ENCODE measurements at regions not wholly inside any gene's neighbourhood (a gene's known extent, or its start where the extent isn't known, plus 50 kb on each side); places are given as distances from the start of the nearest gene placed in this dataset.

GRCh38 chr15:98142572-98142971, 182.1 kb downstream of the ARRDC4 start:
- no peaks in the 10 kb centered on the region for H3K36me3 ChIP-seq
- TF ChIP-seq, protein P1, sequence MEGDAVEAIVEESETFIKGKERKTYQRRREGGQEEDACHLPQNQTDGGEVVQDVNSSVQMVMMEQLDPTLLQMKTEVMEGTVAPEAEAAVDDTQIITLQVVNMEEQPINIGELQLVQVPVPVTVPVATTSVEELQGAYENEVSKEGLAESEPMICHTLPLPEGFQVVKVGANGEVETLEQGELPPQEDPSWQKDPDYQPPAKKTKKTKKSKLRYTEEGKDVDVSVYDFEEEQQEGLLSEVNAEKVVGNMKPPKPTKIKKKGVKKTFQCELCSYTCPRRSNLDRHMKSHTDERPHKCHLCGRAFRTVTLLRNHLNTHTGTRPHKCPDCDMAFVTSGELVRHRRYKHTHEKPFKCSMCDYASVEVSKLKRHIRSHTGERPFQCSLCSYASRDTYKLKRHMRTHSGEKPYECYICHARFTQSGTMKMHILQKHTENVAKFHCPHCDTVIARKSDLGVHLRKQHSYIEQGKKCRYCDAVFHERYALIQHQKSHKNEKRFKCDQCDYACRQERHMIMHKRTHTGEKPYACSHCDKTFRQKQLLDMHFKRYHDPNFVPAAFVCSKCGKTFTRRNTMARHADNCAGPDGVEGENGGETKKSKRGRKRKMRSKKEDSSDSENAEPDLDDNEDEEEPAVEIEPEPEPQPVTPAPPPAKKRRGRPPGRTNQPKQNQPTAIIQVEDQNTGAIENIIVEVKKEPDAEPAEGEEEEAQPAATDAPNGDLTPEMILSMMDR (IDR thresholded peaks at IDR 0.05) = no peak
- no peak overlapping the region for H3K4me3 ChIP-seq
- no peaks in the 10 kb centered on the region for H3K9me3 ChIP-seq
- DNase-seq (no peak), ATAC-seq (no peak)
- H3K27me3 ChIP-seq = no peaks in the 10 kb centered on the region
- intact Hi-C loops (cut with DNase I) = no loop called here
- no peaks in the 10 kb centered on the region for H3K4me1 ChIP-seq
- H3K27ac ChIP-seq = no peak overlapping the region

- Histone ChIP-seq H3K27me3 (no peaks in the 10 kb centered on the region), H3K36me3 (no peaks in the 10 kb centered on the region), H3K27ac (no peak overlapping the region), H3K4me3 (no peak overlapping the region), H3K9me3 (no peaks in the 10 kb centered on the region), H3K4me1 (no peaks in the 10 kb centered on the region)
- DNase-seq (no peak), ATAC-seq (no peak)
- intact Hi-C loops (cut with DNase I) = no loop called here
- TF ChIP-seq, protein P1 (IDR thresholded peaks at IDR 0.05) = no peak
These were observed 182.6 kb downstream of the ARRDC4 start for GRCh38 chr15:98143116-98143515.

- ATAC-seq = no peak
- Histone ChIP-seq H3K27me3 (no peaks in the 10 kb centered on the region), H3K27ac (no peak overlapping the region), H3K9me3 (no peaks in the 10 kb centered on the region), H3K4me1 (no peaks in the 10 kb centered on the region), H3K4me3 (no peak overlapping the region), H3K36me3 (no peaks in the 10 kb centered on the region)
- DNase-seq = no peak
- intact Hi-C loops (cut with DNase I) = no loop called here
- TF ChIP-seq, protein P1 (IDR thresholded peaks at IDR 0.05) = no peak
These were observed 183.9 kb downstream of the ARRDC4 start for GRCh38 chr15:98144388-98144787.

DNA sequence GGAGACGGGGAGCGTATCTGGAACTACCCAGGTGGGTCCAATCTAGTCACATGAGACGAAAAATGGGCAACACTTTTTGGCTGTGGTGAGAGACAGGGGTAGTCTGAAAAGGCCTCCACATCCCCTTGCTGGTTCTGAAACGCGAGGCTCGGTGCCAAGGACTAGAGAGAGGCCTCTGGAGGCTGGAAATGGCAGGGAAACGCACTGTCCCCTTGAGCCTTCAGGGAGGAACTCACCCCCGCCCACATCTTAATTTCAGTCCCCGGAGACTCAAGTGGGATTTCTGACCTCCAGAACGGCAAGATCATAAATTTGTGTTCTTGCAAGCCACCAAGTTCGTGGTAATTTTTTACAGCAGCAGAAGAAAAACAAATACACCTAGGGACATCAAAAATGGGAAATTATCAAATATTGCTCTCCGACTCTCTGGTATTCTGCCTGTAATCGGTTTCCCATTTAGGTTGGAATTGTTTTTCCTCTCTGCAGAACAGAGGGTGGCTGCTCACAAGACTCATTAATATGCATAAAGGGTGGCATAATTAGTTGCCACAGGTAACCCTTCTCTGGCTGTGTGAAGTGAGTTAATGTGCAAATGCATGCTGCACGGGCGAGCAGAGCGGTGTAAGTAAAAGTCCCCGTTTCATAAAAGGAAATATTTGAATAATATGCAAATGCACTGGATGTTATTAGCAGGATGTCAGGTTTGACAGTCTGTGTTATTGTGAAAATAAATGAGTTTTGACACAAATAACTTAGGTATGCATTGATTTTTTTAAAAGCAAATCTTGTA, 185.7 kb downstream of the ARRDC4 start:
- Histone ChIP-seq H3K36me3 (no peaks in the 10 kb centered on the region), H3K27ac (no peak overlapping the region), H3K4me1 (no peaks in the 10 kb centered on the region), H3K27me3 (no peaks in the 10 kb centered on the region), H3K4me3 (no peak overlapping the region), H3K9me3 (no peaks in the 10 kb centered on the region)
- intact Hi-C loops (cut with DNase I) = no loop called here
- TF ChIP-seq, protein P1 (IDR thresholded peaks at IDR 0.05) = no peak
- ATAC-seq = no peak
- DNase-seq = no peak

DNA sequence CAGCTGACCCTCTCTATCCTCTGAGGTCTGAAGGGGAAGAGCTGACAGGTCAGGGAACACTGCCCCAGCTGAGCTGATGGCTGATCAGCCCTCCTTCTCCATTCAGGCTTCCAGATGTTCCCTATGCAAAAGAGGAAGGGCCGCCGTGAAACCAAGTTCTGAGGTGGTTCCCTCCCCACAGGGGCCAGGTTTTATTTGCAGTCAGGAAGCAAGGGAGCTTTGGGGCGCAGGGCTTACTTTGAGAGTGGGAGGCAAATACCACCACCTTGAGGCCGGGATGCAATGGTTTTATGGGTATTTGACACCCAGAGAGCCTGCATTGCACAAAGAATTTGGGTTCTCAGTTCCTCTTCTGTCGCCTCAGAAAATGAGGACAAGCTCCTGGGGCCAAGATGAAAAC, 186.9 kb downstream of the ARRDC4 start:
- H3K27me3 ChIP-seq = no peaks in the 10 kb centered on the region
- no peak overlapping the region for H3K27ac ChIP-seq
- ATAC-seq (peak; percentile 59), DNase-seq (no peak)
- no peaks in the 10 kb centered on the region for H3K9me3 ChIP-seq
- H3K36me3 ChIP-seq = no peaks in the 10 kb centered on the region
- intact Hi-C loops (cut with DNase I) = no loop called here
- no peak overlapping the region for H3K4me3 ChIP-seq
- H3K4me1 ChIP-seq = no peaks in the 10 kb centered on the region
- TF ChIP-seq, protein P1 (IDR thresholded peaks at IDR 0.05) = no peak
